NCI-H2171 (cell line): ENCODE measurements at regions not wholly inside any gene's neighbourhood (a gene's known extent, or its start where the extent isn't known, plus 50 kb on each side); places are given as distances from the start of the nearest gene placed in this dataset.

Experiments
- DNase-seq: peaks from one replicate; lab custom pipeline; 2025; lab: John Stamatoyannopoulos, UW

- no peak for DNase-seq
Measured at GRCh38 chr18:22674272-22674671, 256.6 kb upstream of the CTAGE1 start.

- no peak for DNase-seq
Measured at GRCh38 chr18:22675006-22675405, 257.3 kb upstream of the CTAGE1 start.

GRCh38 chr18:22676423-22676822 lies 256.7 kb upstream of the RBBP8 start:
- no peak for DNase-seq

DNA sequence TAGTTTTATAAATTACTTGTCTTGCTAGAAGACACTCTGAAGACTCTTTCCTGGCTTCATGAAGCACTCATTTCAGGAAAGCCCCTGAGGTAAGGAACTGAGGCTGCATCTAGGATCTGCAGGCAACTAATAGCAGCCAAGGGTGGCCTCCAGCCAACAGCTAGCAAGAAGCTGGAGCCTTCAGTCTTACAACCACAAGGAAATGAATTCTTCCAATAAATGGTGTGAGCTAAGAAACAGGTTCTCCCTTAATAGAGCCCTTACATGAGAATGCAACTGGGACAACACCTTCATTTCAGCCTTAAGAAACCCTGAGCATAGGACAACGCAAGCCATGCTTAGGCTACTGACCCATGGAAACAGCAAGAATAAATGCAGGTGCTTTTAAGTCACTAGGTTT lies 254.6 kb upstream of the RBBP8 start:
- no peak for DNase-seq

GRCh38 chr18:22680944-22681343 lies 252.2 kb upstream of the RBBP8 start:
- DNase-seq: no peak

GRCh38 chr18:22681908-22682307 lies 251.2 kb upstream of the RBBP8 start:
- DNase-seq: no peak

DNA sequence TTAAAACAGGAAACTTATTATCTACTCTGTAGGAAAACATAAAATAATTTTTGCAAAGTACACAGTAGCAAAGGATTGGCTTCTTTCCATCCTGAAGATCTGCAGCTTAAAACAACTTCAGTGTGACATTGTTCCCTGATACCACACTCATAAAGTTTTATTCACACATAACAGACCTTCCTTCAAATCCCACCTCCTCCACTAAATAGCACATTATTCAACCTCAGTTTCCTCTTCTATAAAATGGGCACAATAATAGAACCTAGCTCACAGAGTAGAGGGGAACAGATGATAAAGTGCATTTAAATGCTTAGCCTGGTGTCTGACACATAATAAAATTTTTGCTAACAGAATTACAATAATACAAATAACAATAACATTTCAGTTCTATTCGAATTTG lies 250.4 kb upstream of the RBBP8 start:
- DNase-seq: no peak

- DNase-seq: no peak
Measured at GRCh38 chr18:22683196-22683676, 249.9 kb upstream of the RBBP8 start.

GRCh38 chr18:22683786-22684185 lies 249.3 kb upstream of the RBBP8 start:
- no peak for DNase-seq

- no peak for DNase-seq
Measured at GRCh38 chr18:22684268-22684667, 248.9 kb upstream of the RBBP8 start.

DNA sequence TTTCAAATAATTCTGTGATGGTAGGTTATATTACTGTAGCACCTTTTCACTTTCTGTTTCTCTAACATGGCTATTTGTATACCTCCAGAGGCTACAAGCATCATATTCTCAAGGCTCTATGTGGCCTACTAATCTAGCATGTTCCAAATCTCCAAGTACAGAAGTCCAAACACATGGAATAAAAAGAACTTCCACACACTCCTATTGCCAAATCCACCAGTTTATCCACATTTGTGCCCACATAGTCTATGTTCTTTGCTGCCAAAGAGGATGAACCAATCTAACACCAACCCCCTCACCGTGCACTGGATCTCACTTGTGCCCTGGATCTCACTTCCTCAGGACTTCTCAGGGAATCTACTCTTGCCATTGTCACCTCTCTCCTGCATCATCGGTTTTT lies 247.3 kb upstream of the RBBP8 start:
- DNase-seq: no peak

- no peak for DNase-seq
Measured at GRCh38 chr18:22687892-22688680, 245.0 kb upstream of the RBBP8 start.

- DNase-seq: no peak
Measured at GRCh38 chr18:22688877-22689496, 244.1 kb upstream of the RBBP8 start.

- DNase-seq: no peak
Measured at GRCh38 chr18:22689712-22690111, 243.4 kb upstream of the RBBP8 start.

DNA sequence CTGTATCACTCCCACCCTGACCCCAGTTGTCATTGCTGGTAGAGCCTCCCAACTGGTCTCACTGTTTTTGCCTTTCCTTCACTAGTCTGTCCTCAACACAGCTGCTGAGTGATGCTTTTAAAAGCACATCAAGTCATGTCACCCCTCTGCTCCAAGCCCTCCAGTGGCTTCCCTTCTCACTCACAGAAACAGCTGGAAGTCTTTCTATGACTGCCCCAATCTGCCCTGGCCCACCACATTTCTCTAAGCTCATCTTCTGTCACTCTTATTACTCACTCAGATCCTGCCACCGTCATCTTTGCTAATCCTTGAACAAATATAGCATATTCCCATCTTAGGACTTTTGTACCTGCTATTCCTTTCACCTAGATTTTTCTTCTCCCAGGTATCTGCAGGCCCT lies 242.6 kb upstream of the RBBP8 start:
- DNase-seq: no peak

- no peak for DNase-seq
Measured at GRCh38 chr18:22691946-22692710, 241.0 kb upstream of the RBBP8 start.

DNA sequence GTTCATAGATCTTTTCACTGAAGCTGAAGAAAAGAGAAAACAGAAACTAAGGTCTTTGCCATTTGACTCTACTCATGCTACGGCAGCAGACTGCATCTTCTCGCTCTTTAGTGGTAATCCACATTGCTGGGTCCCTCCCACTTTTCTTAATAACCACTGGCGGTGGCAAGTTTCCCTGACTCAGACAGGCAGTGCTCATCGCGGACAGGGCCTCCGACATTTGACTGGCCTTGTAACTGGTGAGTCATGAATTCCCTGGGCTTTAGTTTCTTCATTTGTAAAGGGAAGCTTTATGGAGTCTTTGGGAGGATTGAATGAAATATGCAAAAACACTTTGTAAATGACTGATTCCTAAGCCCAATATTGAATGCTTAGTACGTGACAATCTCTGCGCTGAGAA lies 238.2 kb upstream of the RBBP8 start:
- no peak for DNase-seq

DNA sequence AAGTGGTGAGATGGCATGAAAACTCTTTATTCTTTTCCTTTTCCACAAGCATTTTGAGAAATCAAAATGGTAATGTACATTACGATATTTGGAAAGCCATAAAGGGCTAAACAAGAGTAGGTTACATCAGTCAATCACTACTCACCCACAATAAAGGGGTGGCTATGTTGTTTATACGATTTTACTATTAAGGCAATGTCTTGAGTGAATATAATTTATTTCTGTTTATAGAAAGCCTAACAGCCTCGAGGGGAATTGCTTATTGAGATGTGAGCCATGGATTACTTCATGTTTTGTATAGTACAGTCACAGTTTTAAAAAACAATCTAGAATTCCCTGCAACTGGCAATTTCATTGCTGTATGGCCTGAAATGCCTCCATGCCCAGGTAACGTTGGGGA lies 237.5 kb upstream of the RBBP8 start:
- no peak for DNase-seq

DNA sequence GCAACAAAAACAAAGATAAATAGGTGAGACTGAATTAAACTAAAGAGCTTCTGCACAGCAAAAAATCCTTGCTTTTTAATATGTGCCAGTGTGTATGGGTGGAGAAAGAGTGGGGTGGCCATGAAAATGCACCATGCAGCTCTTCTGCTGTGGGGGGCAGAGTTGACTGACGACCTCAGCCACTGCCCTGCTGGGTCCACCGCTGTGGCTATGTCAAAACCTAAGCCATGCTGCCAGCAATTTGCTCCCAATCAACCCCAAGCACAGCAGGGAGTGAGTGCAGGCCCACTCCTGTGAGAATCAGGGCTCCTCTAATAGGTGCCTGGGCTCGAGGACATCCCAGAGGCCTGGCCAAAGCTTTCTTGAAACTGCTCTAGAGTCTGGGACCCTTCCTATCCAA lies 235.6 kb upstream of the RBBP8 start:
- DNase-seq: no peak

- DNase-seq: no peak
Measured at GRCh38 chr18:22698711-22699110, 234.4 kb upstream of the RBBP8 start.

DNA sequence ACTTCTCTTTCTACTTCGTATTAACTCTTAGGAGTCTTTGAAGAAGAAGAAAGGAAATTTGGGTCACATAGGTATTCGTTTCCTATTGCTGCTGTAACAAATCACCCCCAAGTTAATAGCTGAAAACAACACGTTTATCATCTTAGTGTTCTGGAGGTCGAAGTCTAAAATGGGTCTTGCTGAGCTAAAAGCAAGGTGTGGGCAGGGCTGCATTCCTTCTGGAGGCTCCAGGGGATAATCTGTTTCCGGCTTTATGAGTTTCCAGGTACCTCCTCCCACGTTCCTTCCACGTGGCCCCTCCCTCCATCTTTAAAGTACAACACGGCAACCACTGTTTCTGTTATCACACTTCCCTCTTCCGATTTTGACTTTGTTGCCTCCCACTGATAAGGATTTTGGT lies 233.5 kb upstream of the RBBP8 start:
- no peak for DNase-seq

DNA sequence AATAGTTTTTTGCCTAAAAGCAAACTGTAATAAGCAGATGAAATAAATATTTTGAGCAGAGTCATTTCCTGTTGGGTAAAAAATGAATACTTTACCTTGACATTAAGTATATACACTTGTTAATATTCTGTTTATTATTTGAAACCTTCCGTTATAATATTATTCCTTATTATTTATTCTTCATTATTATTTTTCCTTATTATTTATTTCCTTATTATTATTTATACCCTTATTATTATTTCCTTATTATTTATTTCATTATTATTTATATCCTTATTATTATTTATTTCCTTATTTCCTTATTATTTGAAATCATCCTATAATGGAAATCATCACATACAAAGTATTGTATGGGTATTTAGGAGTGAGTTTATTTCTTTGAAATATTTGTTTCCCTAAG lies 232.2 kb upstream of the RBBP8 start:
- no peak for DNase-seq

- DNase-seq: no peak
Measured at GRCh38 chr18:22701326-22701725, 231.8 kb upstream of the RBBP8 start.
